ENCODE measurements at regions not wholly inside any gene's neighbourhood (a gene's known extent, or its start where the extent isn't known, plus 50 kb on each side); places are given as distances from the start of the nearest gene placed in this dataset.

DNA sequence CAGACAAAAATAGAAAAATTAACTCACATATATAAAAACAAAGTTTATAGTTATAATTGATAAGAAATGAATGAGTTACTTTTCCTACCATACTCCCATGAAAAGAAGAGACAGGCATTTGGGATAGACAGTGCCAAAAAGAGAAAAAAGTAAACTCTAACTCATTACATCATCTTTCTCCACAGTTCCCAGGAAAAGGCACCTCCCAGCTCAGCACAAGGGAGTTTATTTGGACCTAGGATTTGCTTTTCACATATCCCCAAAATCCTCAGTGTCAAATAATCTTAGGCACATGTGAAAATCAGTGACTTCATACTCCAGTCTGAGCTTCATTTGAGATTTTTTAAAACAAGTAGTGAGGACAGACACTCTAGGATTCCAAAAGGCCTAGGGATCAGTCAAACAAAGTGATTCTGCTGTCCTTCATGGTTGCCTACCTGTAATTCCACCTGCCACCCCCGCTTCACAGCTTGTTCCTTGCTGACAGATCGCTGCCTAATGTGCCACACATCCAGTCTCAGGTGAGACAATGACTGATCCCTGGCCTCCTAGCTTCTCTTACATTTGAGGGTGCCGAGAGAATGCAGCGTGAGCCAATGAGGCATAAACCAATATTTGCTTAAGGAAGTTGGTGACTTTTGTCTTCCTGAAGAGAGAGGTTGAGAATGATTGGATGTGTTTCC lies 573.7 kb downstream of the TBL1XR1 start:
- no peaks in the 10 kb centered on the region for H3K4me1 ChIP-seq (ENCODE audit: control insufficient read depth in 1 of 2, insufficient read depth in 2 of 2, low read depth in 1 of 2, low read length in 1 of 2)
- H3K4me3 ChIP-seq (ENCODE audit: low read depth in 2 of 2, low read length in 1 of 2) = no peak overlapping the region
- H4K20me1 ChIP-seq (ENCODE audit: insufficient read depth) = no peaks in the 10 kb centered on the region
- no peak overlapping the region for H3K4me2 ChIP-seq
- DNase-seq = no peak
- H3K79me2 ChIP-seq (ENCODE audit: insufficient read depth) = no peaks in the 10 kb centered on the region
- no peaks in the 10 kb centered on the region for H3K9me3 ChIP-seq
- H3K9me2 ChIP-seq = no peaks in the 10 kb centered on the region
- H2AFZ ChIP-seq (ENCODE audit: low read depth) = no peak overlapping the region
- no peak overlapping the region for H3K27ac ChIP-seq (ENCODE audit: low read depth in 2 of 2, low read length in 1 of 2)
- no peaks in the 10 kb centered on the region for H3F3A ChIP-seq (replicated peaks; ENCODE audit: insufficient read depth)
- TF ChIP-seq TCF12 (IDR thresholded peaks at IDR 0.05) = no peak
- TF ChIP-seq MAX (IDR thresholded peaks at IDR 0.05; ENCODE audit: low read depth) = no peak
- no peak for TF ChIP-seq GATA2 (CRISPR knock-in tag; IDR thresholded peaks at IDR 0.05)
- no peak for TF ChIP-seq RXRA (IDR thresholded peaks at IDR 0.05; ENCODE audit: borderline replicate concordance, low read depth)
- no peak for TF ChIP-seq FOSL2 (IDR thresholded peaks at IDR 0.05; ENCODE audit: borderline replicate concordance, low read depth)
- TF ChIP-seq YY1 (IDR thresholded peaks at IDR 0.05; ENCODE audit: low read depth) = no peak
- TF ChIP-seq NRF1 (IDR thresholded peaks at IDR 0.05; ENCODE audit: low read depth, low read length) = no peak
- no peak for TF ChIP-seq GABPA (IDR thresholded peaks at IDR 0.05; ENCODE audit: low read depth)
- no peak for TF ChIP-seq ELF1 (IDR thresholded peaks at IDR 0.05)
- TF ChIP-seq MEF2A (IDR thresholded peaks at IDR 0.05; ENCODE audit: borderline replicate concordance, low read depth) = no peak
- TF ChIP-seq TAF1 (IDR thresholded peaks at IDR 0.05; ENCODE audit: borderline replicate concordance, low read depth, low read length) = no peak
- no peak for TF ChIP-seq JUND (IDR thresholded peaks at IDR 0.05)
- TF ChIP-seq SIN3A (IDR thresholded peaks at IDR 0.05; ENCODE audit: borderline replicate concordance, low read depth, low read length) = no peak
- TF ChIP-seq POLR2AphosphoS5 (IDR thresholded peaks at IDR 0.05; ENCODE audit: low read depth, low read length) = no peak
- no peak for TF ChIP-seq REST (IDR thresholded peaks at IDR 0.05; ENCODE audit: low read depth, low read length)
- TF ChIP-seq CHD2 (IDR thresholded peaks at IDR 0.05; ENCODE audit: low read length, partially characterized antibody) = no peak
- TF ChIP-seq EZH2phosphoT487 (IDR thresholded peaks at IDR 0.05; ENCODE audit: borderline replicate concordance, low read depth) = no peak
- ChIA-PET POLR2A (no interaction called here), CTCF (no interaction called here)
- WGBS (ENCODE audit: low lambda C conversion rate) = 30% methylated on average over 4 of the region's 4 CpGs
- no peaks in the 10 kb centered on the region for H3K27me3 ChIP-seq (ENCODE audit: insufficient read depth)
- H3K9ac ChIP-seq = no peak overlapping the region
- no peaks in the 10 kb centered on the region for H3K36me3 ChIP-seq (replicated peaks in 1 of 2; ENCODE audit: control insufficient read depth in 1 of 2, insufficient read depth in 2 of 2, low read length in 1 of 2)

Data from SK-N-SH (cell line).